GM21717 (cell line): ENCODE measurements at regions not wholly inside any gene's neighbourhood (a gene's known extent, or its start where the extent isn't known, plus 50 kb on each side); places are given as distances from the start of the nearest gene placed in this dataset.
"Not testable (repeated sequence)": the region's sequence is repeated elsewhere in the genome, so short reads cannot be mapped to it uniquely, and the experiment has no call there.

Source experiments
- ATAC-seq: cut with Tn5 transposase; IDR thresholded peaks from one replicate; pipeline ENCODE4 v1.9.1; 2021; ENCODE audit warnings: mild to moderate bottlenecking, moderate library complexity; ENCODE audit not compliant: unreplicated experiment

- ATAC-seq, result no peak
Observed at GRCh38 chr3:107465064-107465631, 57.6 kb upstream of the BBX start.

- ATAC-seq, result no peak
Observed at GRCh38 chr3:107468782-107469181, 54.0 kb upstream of the BBX start.

GRCh38 chr3:107470496-107470895 lies 52.3 kb upstream of the BBX start:
- not testable (repeated sequence) for ATAC-seq
